ENCODE measurements at regions not wholly inside any gene's neighbourhood (a gene's known extent, or its start where the extent isn't known, plus 50 kb on each side); places are given as distances from the start of the nearest gene placed in this dataset.

GRCh38 chr12:13835652-13836051 lies 145.8 kb downstream of the GRIN2B start:
- no peaks in the 10 kb centered on the region for H3K9me3 ChIP-seq
- intact Hi-C loops (cut with DNase I): no loop called here
- TF ChIP-seq, protein P1, sequence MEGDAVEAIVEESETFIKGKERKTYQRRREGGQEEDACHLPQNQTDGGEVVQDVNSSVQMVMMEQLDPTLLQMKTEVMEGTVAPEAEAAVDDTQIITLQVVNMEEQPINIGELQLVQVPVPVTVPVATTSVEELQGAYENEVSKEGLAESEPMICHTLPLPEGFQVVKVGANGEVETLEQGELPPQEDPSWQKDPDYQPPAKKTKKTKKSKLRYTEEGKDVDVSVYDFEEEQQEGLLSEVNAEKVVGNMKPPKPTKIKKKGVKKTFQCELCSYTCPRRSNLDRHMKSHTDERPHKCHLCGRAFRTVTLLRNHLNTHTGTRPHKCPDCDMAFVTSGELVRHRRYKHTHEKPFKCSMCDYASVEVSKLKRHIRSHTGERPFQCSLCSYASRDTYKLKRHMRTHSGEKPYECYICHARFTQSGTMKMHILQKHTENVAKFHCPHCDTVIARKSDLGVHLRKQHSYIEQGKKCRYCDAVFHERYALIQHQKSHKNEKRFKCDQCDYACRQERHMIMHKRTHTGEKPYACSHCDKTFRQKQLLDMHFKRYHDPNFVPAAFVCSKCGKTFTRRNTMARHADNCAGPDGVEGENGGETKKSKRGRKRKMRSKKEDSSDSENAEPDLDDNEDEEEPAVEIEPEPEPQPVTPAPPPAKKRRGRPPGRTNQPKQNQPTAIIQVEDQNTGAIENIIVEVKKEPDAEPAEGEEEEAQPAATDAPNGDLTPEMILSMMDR (IDR thresholded peaks at IDR 0.05): no peak
- no peaks in the 10 kb centered on the region for H3K4me1 ChIP-seq
- H3K9ac ChIP-seq (ENCODE audit: low read depth in 2 of 2, low read length in 2 of 2): no peak overlapping the region
- DNase-seq: no peak
- H3K27ac ChIP-seq: no peak overlapping the region
- H3K36me3 ChIP-seq: no peaks in the 10 kb centered on the region
- no peaks in the 10 kb centered on the region for H3K27me3 ChIP-seq
- no peak overlapping the region for H3K4me3 ChIP-seq

- H3K4me1 ChIP-seq: no peaks in the 10 kb centered on the region
- no peaks in the 10 kb centered on the region for H3K27me3 ChIP-seq
- H3K27ac ChIP-seq: no peak overlapping the region
- intact Hi-C loops (cut with DNase I): no loop called here
- no peaks in the 10 kb centered on the region for H3K9me3 ChIP-seq
- H3K9ac ChIP-seq (ENCODE audit: low read depth in 2 of 2, low read length in 2 of 2): no peak overlapping the region
- DNase-seq: no peak
- H3K36me3 ChIP-seq: no peaks in the 10 kb centered on the region
- H3K4me3 ChIP-seq: no peak overlapping the region
- TF ChIP-seq, protein P1 (IDR thresholded peaks at IDR 0.05): no peak
Observed at GRCh38 chr12:13834241-13834640, 147.2 kb downstream of the GRIN2B start.

DNA sequence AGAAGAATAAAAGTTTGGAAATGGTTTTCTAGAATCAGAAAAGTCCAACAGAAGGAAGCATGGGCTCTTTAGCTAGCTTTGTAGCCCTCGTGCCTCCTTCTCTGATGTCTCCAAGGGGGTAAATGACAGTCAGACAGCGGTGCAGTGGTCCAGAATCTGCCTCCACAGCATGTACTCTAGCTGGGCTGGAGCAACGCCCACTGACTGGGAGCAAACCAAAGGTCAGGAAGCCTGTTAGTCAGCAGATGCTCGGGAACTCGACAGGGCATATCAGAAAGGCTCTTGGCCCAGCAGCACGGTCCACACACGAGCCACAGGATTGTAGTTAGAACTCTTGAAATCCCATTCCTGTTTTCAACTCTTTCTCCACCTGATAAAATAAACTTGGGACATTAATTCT lies 164.3 kb downstream of the GRIN2B start:
- Histone ChIP-seq H3K27me3 (no peaks in the 10 kb centered on the region), H3K9ac (ENCODE audit: low read depth in 2 of 2, low read length in 2 of 2) (no peak overlapping the region), H3K9me3 (no peaks in the 10 kb centered on the region), H3K27ac (no peak overlapping the region), H3K4me1 (no peaks in the 10 kb centered on the region), H3K36me3 (no peaks in the 10 kb centered on the region), H3K4me3 (no peak overlapping the region)
- DNase-seq: no peak
- intact Hi-C loops (cut with DNase I): no loop called here
- TF ChIP-seq, protein P1 (IDR thresholded peaks at IDR 0.05): no peak

GRCh38 chr12:13816394-13816793 lies 165.0 kb downstream of the GRIN2B start:
- H3K4me1 ChIP-seq: no peaks in the 10 kb centered on the region
- DNase-seq: no peak
- intact Hi-C loops (cut with DNase I): no loop called here
- H3K36me3 ChIP-seq: no peaks in the 10 kb centered on the region
- TF ChIP-seq, protein P1 (IDR thresholded peaks at IDR 0.05): no peak
- no peaks in the 10 kb centered on the region for H3K27me3 ChIP-seq
- H3K9ac ChIP-seq (ENCODE audit: low read depth in 2 of 2, low read length in 2 of 2): no peak overlapping the region
- no peak overlapping the region for H3K27ac ChIP-seq
- H3K9me3 ChIP-seq: no peaks in the 10 kb centered on the region
- no peak overlapping the region for H3K4me3 ChIP-seq

GRCh38 chr12:13812168-13812567 lies 169.2 kb downstream of the GRIN2B start:
- H3K27me3 ChIP-seq: no peaks in the 10 kb centered on the region
- DNase-seq: no peak
- intact Hi-C loops (cut with DNase I): no loop called here
- no peaks in the 10 kb centered on the region for H3K36me3 ChIP-seq
- no peaks in the 10 kb centered on the region for H3K4me1 ChIP-seq
- no peak overlapping the region for H3K4me3 ChIP-seq
- H3K9me3 ChIP-seq: no peaks in the 10 kb centered on the region
- H3K27ac ChIP-seq: no peak overlapping the region
- TF ChIP-seq, protein P1 (IDR thresholded peaks at IDR 0.05): no peak
- H3K9ac ChIP-seq (ENCODE audit: low read depth in 2 of 2, low read length in 2 of 2): no peak overlapping the region

DNA sequence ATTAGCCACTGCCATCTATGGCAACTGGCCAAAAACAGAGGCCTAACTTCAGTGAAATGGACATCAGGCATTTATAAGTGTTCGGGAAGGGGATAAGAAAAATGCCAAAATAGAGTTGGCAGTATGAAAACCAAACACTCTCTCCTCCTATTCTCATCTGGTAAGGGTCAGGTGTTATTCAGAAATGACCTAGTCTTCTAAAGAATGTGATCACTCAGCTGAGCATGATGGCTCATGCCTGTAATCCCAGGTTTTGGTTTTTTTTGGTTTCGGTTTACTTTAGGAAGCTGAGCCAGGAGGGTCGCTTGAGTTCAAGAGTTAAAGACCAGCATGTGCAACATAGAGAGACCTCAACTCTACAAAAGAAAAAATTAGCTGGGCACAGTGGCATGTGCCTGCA lies 170.3 kb downstream of the GRIN2B start:
- H3K4me1 ChIP-seq: no peaks in the 10 kb centered on the region
- no peak overlapping the region for H3K9ac ChIP-seq (ENCODE audit: low read depth in 2 of 2, low read length in 2 of 2)
- TF ChIP-seq, protein P1 (IDR thresholded peaks at IDR 0.05): no peak

More for the DNA sequence above, 170.3 kb downstream of the GRIN2B start:
- no peak for DNase-seq
- intact Hi-C loops (cut with DNase I): no loop called here
- Histone ChIP-seq H3K9me3 (no peaks in the 10 kb centered on the region), H3K27ac (no peak overlapping the region), H3K36me3 (no peaks in the 10 kb centered on the region), H3K4me3 (no peak overlapping the region), H3K27me3 (no peaks in the 10 kb centered on the region)

All from colonic mucosa (tissue), 4 donors.